ENCODE measurements at regions not wholly inside any gene's neighbourhood (a gene's known extent, or its start where the extent isn't known, plus 50 kb on each side); places are given as distances from the start of the nearest gene placed in this dataset.

DNA sequence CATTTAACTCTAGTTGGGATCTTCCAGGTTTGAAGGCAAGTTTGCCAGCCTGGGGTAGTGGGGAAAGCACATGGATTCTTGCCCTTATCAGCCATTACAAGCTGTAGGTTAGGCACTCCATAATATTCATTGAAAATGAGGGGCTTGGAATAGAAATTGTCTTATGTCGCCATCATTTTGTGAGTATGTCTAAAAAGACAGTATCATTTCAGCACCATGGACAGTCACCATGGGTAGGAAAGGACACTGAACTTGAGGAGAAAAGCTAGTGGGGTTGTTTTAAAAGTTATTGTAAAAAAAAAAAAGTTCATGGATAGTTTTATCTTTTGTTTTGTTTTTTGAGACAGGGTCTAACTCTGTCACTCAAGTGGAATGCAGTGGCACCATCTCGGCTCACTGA is 356.1 kb downstream of the HNRNPD start:
- H3K27me3 ChIP-seq: no peaks in the 10 kb centered on the region
- intact Hi-C loops (cut with DNase I; ENCODE audit: low total_unique reads): no loop called here
- TF ChIP-seq POLR2AphosphoS5 (IDR thresholded peaks at IDR 0.05) (no peak), EP300 (IDR thresholded peaks at IDR 0.05) (no peak), POLR2A (IDR thresholded peaks at IDR 0.05) (no peak)
- TF ChIP-seq, protein P1, sequence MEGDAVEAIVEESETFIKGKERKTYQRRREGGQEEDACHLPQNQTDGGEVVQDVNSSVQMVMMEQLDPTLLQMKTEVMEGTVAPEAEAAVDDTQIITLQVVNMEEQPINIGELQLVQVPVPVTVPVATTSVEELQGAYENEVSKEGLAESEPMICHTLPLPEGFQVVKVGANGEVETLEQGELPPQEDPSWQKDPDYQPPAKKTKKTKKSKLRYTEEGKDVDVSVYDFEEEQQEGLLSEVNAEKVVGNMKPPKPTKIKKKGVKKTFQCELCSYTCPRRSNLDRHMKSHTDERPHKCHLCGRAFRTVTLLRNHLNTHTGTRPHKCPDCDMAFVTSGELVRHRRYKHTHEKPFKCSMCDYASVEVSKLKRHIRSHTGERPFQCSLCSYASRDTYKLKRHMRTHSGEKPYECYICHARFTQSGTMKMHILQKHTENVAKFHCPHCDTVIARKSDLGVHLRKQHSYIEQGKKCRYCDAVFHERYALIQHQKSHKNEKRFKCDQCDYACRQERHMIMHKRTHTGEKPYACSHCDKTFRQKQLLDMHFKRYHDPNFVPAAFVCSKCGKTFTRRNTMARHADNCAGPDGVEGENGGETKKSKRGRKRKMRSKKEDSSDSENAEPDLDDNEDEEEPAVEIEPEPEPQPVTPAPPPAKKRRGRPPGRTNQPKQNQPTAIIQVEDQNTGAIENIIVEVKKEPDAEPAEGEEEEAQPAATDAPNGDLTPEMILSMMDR (IDR thresholded peaks at IDR 0.05): no peak
- H3K4me1 ChIP-seq: no peaks in the 10 kb centered on the region
- H3K9me3 ChIP-seq: peaks cover 0 to 4% (median 0%) of the 10 kb centered on the region in 4 donors
- DNase-seq: peak in 1 of 2 donors; percentile 78
- H3K27ac ChIP-seq: no peak overlapping the region
- WGBS, 5 donors: 68 to 77% (median 70%) methylated on average over 2 of the region's 2 CpGs
- no peak overlapping the region for H3K4me3 ChIP-seq
- H3K36me3 ChIP-seq: no peaks in the 10 kb centered on the region

DNA sequence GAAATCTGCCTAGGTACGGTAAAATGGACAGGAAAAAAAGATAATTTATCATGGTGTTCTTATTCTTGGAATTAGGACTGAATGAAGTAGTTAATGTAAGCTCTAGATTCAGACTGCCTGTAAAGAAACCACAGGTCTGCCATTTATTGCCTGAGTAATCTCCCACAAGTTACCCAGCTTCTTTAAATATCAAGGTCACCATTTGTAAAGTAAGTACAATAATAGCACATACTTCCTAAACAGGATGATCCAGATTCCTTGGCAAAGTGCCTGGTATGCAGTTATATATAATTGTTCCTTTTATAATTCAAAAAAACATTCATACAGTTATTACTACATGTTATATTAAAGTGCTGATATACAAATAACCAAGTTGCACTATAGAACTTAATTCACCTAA is 368.6 kb downstream of the HNRNPD start:
- H3K36me3 ChIP-seq: no peaks in the 10 kb centered on the region
- intact Hi-C loops (cut with DNase I; ENCODE audit: low total_unique reads): no loop called here
- H3K4me3 ChIP-seq: no peak overlapping the region
- no peaks in the 10 kb centered on the region for H3K27me3 ChIP-seq
- H3K27ac ChIP-seq: no peak overlapping the region
- TF ChIP-seq POLR2A (IDR thresholded peaks at IDR 0.05): no peak
- TF ChIP-seq EP300 (IDR thresholded peaks at IDR 0.05): no peak
- TF ChIP-seq, protein P1 (IDR thresholded peaks at IDR 0.05): no peak
- TF ChIP-seq POLR2AphosphoS5 (IDR thresholded peaks at IDR 0.05): no peak
- 24 to 43% (median 37%) methylated on average over 1 of the region's 1 CpG for WGBS, 5 donors
- no peaks in the 10 kb centered on the region for H3K4me1 ChIP-seq
- DNase-seq: peak in 1 of 2 donors; percentile 42
- H3K9me3 ChIP-seq: peaks cover 3 to 14% (median 10%) of the 10 kb centered on the region in 4 donors

DNA sequence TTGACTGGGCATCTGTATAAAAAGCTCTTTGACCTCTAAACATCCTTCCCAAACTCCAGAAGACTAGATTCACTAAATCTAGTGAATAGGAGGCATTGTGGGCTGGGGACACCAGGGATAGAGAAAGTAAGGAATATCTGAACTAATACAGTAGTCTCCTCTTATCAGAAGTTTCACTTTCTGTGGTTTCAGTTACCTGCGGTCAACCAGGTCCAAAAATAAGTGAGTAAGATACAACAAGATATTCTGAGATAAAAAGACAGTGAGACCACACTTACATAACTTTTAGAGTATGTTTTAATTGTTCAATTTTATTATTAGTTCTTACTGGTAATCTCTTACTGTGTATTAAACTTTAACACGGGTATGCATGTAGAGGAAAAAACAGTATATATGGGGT is 376.5 kb downstream of the HNRNPD start:
- WGBS, 5 donors: 58 to 77% (median 65%) methylated on average over 2 of the region's 2 CpGs
- TF ChIP-seq POLR2AphosphoS5 (IDR thresholded peaks at IDR 0.05) (no peak), POLR2A (IDR thresholded peaks at IDR 0.05) (no peak), EP300 (IDR thresholded peaks at IDR 0.05) (no peak)
- TF ChIP-seq, protein P1 (IDR thresholded peaks at IDR 0.05): no peak
- H3K36me3 ChIP-seq: no peaks in the 10 kb centered on the region
- H3K4me3 ChIP-seq: no peak overlapping the region
- intact Hi-C loops (cut with DNase I; ENCODE audit: low total_unique reads): no loop called here
- H3K4me1 ChIP-seq: no peaks in the 10 kb centered on the region
- H3K9me3 ChIP-seq: peaks cover under 1 to 9% (median 6%) of the 10 kb centered on the region in 4 donors
- no peaks in the 10 kb centered on the region for H3K27me3 ChIP-seq
- H3K27ac ChIP-seq: no peak overlapping the region
- no peak for DNase-seq

DNA sequence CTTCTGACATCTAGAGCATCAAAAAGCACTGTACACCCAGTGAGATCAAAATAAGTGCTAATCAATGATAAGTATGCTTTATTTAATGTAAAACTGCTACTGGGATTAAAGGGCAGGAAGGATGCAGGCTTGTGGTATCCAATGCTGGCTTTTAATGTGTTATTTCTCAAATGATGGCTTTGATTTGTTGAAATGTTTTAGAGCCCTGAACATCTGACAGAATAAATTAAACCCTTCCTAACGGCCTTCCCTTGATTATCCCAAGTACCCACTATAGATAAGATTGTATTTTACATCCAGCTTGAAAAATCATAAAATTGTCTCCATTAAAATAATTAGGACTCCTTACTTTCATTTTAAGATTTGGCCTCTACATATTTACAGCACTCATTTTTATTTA is 382.9 kb downstream of the HNRNPD start:
- Histone ChIP-seq H3K4me3 (no peak overlapping the region), H3K4me1 (no peaks in the 10 kb centered on the region), H3K27ac (no peak overlapping the region), H3K9me3 (no peaks in the 10 kb centered on the region), H3K36me3 (no peaks in the 10 kb centered on the region), H3K27me3 (peaks cover 0 to 4% (median 0%) of the 10 kb centered on the region in 3 donors)
- intact Hi-C loops (cut with DNase I; ENCODE audit: low total_unique reads): no loop called here
- TF ChIP-seq POLR2A (IDR thresholded peaks at IDR 0.05): no peak
- TF ChIP-seq POLR2AphosphoS5 (IDR thresholded peaks at IDR 0.05): no peak
- TF ChIP-seq, protein P1 (IDR thresholded peaks at IDR 0.05): no peak
- TF ChIP-seq EP300 (IDR thresholded peaks at IDR 0.05): no peak
- no peak for DNase-seq
- 22 to 55% (median 35%) methylated on average over 1 of the region's 1 CpG for WGBS, 5 donors
